ENCODE measurements at regions not wholly inside any gene's neighbourhood (a gene's known extent, or its start where the extent isn't known, plus 50 kb on each side); places are given as distances from the start of the nearest gene placed in this dataset.

- TF ChIP-seq EP300 (IDR thresholded peaks at IDR 0.05; ENCODE audit: borderline replicate concordance) = no peak
- TF ChIP-seq RAD21 (IDR thresholded peaks at IDR 0.05; ENCODE audit: low read depth) = no peak
- TF ChIP-seq FOXM1 (IDR thresholded peaks at IDR 0.05; ENCODE audit: borderline replicate concordance, low read depth) = no peak
- no peak for TF ChIP-seq YY1 (IDR thresholded peaks at IDR 0.05; ENCODE audit: low read depth)
- TF ChIP-seq TAF1 (IDR thresholded peaks at IDR 0.05; ENCODE audit: low read depth) = no peak
These were observed 680.5 kb upstream of the ADAMTS5 start for GRCh38 chr21:27647401-27647800.

Measured in Ishikawa (cell line).